GM19239 (cell line): ENCODE measurements at regions not wholly inside any gene's neighbourhood (a gene's known extent, or its start where the extent isn't known, plus 50 kb on each side); places are given as distances from the start of the nearest gene placed in this dataset.
"Not testable (repeated sequence)": the region's sequence is repeated elsewhere in the genome, so short reads cannot be mapped to it uniquely, and the experiment has no call there.

Experiments used
- DNase-seq: peaks from one replicate; pipeline ENCODE4 v3.0.0; 2011; ENCODE audit warnings: low spot score; ENCODE audit not compliant: insufficient read length
- FAIRE-seq: peaks from 2 replicates; lab custom pipeline; 2011; peaks lifted over from hg19 to GRCh38; lab: Jason Lieb, UNC

- DNase-seq, FAIRE-seq: not testable (repeated sequence)
Measured at GRCh38 chr5:119299242-119299614, 56.6 kb upstream of the TNFAIP8 start.

- not testable (repeated sequence) for FAIRE-seq, DNase-seq
Measured at GRCh38 chr5:119299615-119300310, 56.1 kb upstream of the TNFAIP8 start.

DNA sequence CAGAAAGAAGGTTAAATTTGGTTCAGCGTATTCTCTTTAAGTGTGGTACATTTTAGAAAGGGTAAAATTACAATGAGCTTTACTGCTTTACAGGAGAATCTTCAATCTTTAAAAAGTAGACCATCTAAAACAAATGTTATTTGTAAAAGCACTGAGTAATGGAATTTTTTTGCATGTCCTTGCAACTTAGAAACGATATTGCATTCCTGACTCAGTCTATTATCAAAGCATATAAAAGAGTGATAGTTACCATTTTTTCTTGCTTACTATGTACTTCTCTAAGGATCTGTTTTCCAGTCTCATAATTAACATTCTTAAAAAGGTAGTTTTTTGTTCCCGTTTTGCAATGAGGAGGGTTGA, 55.5 kb upstream of the TNFAIP8 start:
- FAIRE-seq: no peak
- DNase-seq: no peak

- DNase-seq (no peak), FAIRE-seq (no peak)
Measured at GRCh38 chr5:119301210-119301609, 54.6 kb upstream of the TNFAIP8 start.

DNA sequence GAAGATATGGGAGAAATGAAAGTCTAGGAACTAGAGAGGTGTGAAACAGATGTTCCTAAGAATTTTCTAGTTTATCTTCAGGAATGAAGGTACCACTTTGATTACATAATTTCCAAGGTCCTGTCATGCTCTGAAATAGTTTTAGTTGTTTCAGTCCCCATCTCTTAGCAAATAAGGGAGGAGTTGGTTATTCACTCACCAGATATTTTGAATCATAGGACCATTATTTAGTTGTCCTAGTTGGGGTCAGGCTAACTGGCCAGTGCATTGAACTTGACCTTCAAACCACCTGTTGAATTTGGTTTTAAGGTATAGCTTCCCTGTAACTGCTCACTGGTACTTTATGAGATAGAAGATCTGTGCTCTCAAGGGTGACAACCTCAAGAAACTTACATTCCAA, 53.9 kb upstream of the TNFAIP8 start:
- FAIRE-seq (no peak), DNase-seq (no peak)

GRCh38 chr5:119302449-119302848, 53.4 kb upstream of the TNFAIP8 start:
- no peak for FAIRE-seq

GRCh38 chr5:119302916-119303897, 52.6 kb upstream of the TNFAIP8 start:
- DNase-seq: no peak
- FAIRE-seq: peak; percentile 64

More at GRCh38 chr5:119302449-119302848, 53.4 kb upstream of the TNFAIP8 start:
- DNase-seq: no peak

GRCh38 chr5:119304439-119305211, 51.2 kb upstream of the TNFAIP8 start:
- no peak for DNase-seq

More at GRCh38 chr5:119304439-119305211, 51.2 kb upstream of the TNFAIP8 start:
- no peak for FAIRE-seq
